Liver (tissue), 8 donors: ENCODE measurements at regions not wholly inside any gene's neighbourhood (a gene's known extent, or its start where the extent isn't known, plus 50 kb on each side); places are given as distances from the start of the nearest gene placed in this dataset.

Experiments used
- DNase-seq: peaks from one replicate; pipeline ENCODE4 v3.0.0-alpha.2; 2017; ENCODE audit warnings: low spot score
- H3K27ac ChIP-seq, 2 donors: one replicate each; pipeline ENCODE4 v1.7.0; 2013; ENCODE audit warnings: inconsistent platforms in 2 of 2, low read length in 2 of 2, control low read depth in 1 of 2, low read depth in 1 of 2, mild to moderate bottlenecking in 1 of 2
- H3K27me3 ChIP-seq, 4 donors: one replicate each; pipeline versions ENCODE4 v1.6.1 to v1.7.0; 2013; ENCODE audit warnings: low read length in 3 of 4, inconsistent platforms in 1 of 4, mild to moderate bottlenecking in 1 of 4, moderate library complexity in 1 of 4; ENCODE audit not compliant: control insufficient read depth in 4 of 4, insufficient read depth in 4 of 4
- H3K36me3 ChIP-seq, 4 donors: one replicate each; pipeline versions ENCODE4 v1.6.1 to v1.7.0; 2013; ENCODE audit warnings: low read length in 3 of 4, mild to moderate bottlenecking in 3 of 4, low read depth in 1 of 4, moderate library complexity in 1 of 4; ENCODE audit not compliant: control insufficient read depth in 4 of 4, insufficient read depth in 3 of 4
- H3K4me1 ChIP-seq, 4 donors: one replicate each; pipeline versions ENCODE4 v1.6.1 to v1.7.0; 2013; ENCODE audit warnings: low read length in 3 of 4, mild to moderate bottlenecking in 3 of 4, moderate library complexity in 1 of 4; ENCODE audit not compliant: control insufficient read depth in 4 of 4, insufficient read depth in 4 of 4
- H3K4me3 ChIP-seq, 3 donors: one replicate each; pipeline versions ENCODE4 v1.6.1 to v1.7.0; 2013; ENCODE audit warnings: low read length in 3 of 3, control low read depth in 1 of 3, low read depth in 1 of 3, mild to moderate bottlenecking in 1 of 3
- H3K9ac ChIP-seq, 2 donors: one replicate each; pipeline ENCODE4 v1.7.0; 2013; ENCODE audit warnings: low read length in 2 of 2, mild to moderate bottlenecking in 2 of 2, moderate library complexity in 2 of 2, control low read depth in 1 of 2, low read depth in 1 of 2
- H3K9me3 ChIP-seq, 4 donors: one replicate each; pipeline versions ENCODE4 v1.6.1 to v1.7.0; 2013; ENCODE audit warnings: low read length in 3 of 4; ENCODE audit not compliant: control insufficient read depth in 4 of 4
- CTCF ChIP-seq: fragments of 150-350 bp; IDR thresholded peaks from 2 replicates; pipeline ENCODE4 v1.5.1; 2017; ENCODE audit warnings: improper control_type of control experiment, low read depth, low read length; ENCODE audit not compliant: missing input control
- EGR1 ChIP-seq, 2 donors: IDR thresholded peaks; 2 replicates each; pipeline ENCODE4 v1.6.1; 2016 to 2018; ENCODE audit warnings: antibody characterized with exemption in 2 of 2, low read depth in 2 of 2
- FOXA2 ChIP-seq: IDR thresholded peaks from 2 replicates; pipeline ENCODE4 v1.6.1; 2016; ENCODE audit warnings: antibody characterized with exemption
- GABPA ChIP-seq, 2 donors: IDR thresholded peaks in 1 of 2; conservative IDR thresholded peaks in 1 of 2; 2 replicates each; pipeline ENCODE4 v1.6.1; 2016; ENCODE audit warnings: antibody characterized with exemption in 2 of 2, mild to moderate bottlenecking in 1 of 2, moderate library complexity in 1 of 2
- JUND ChIP-seq, 2 donors: IDR thresholded peaks; 2 replicates each; pipeline ENCODE4 v1.6.1; 2016; ENCODE audit warnings: antibody characterized with exemption in 2 of 2
- NR2F2 ChIP-seq: IDR thresholded peaks from 2 replicates; pipeline ENCODE4 v1.6.1; 2016; ENCODE audit warnings: antibody characterized with exemption
- RXRA ChIP-seq, 2 donors: IDR thresholded peaks; 2 replicates each; pipeline ENCODE4 v1.6.1; 2017 to 2018; ENCODE audit warnings: antibody characterized with exemption in 2 of 2, mild to moderate bottlenecking in 1 of 2
- SP1 ChIP-seq: IDR thresholded peaks from 2 replicates; pipeline ENCODE4 v1.6.1; 2018; ENCODE audit warnings: antibody characterized with exemption, mild to moderate bottlenecking
- TAF1 ChIP-seq: conservative IDR thresholded peaks from 2 replicates; pipeline ENCODE4 v1.6.1; 2016; ENCODE audit warnings: antibody characterized with exemption, mild to moderate bottlenecking
- YY1 ChIP-seq: IDR thresholded peaks from 2 replicates; pipeline ENCODE4 v1.6.1; 2016; ENCODE audit warnings: antibody characterized with exemption, mild to moderate bottlenecking
- ZBTB33 ChIP-seq: IDR thresholded peaks from 2 replicates; pipeline ENCODE4 v1.6.1; 2016; ENCODE audit warnings: antibody characterized with exemption
- WGBS: extraction: QIAGEN DNeasy Blood & Tissue Kit; methylation state at CpG from one replicate; pipeline ENCODE4 v1.1.7; 2013; 5-methylcytosine and 5-hydroxymethylcytosine counted together
- TF ChIP-seq, protein P1 (sequence below): IDR thresholded peaks from 2 replicates; pipeline ENCODE4 v1.6.1; 2016; ENCODE audit warnings: antibody characterized with exemption
- donor health status: healthy.
- donor health status: healthy.
- donor health status: healthy.
- donor health status: healthy.
- donor health status: healthy.

GRCh38 chr21:35754583-35754982 lies 305.7 kb downstream of the SETD4 start:
- no peak overlapping the region for H3K27ac ChIP-seq
- no peak overlapping the region for H3K4me3 ChIP-seq
- 90% methylated on average over 2 of the region's 2 CpGs for WGBS
- H3K27me3 ChIP-seq = peaks cover 0 to 3% (median 0%) of the 10 kb centered on the region in 4 donors
- H3K4me1 ChIP-seq = no peaks in the 10 kb centered on the region
- no peak overlapping the region for H3K9ac ChIP-seq
- H3K36me3 ChIP-seq = no peaks in the 10 kb centered on the region
- DNase-seq = no peak
- TF ChIP-seq GABPA (IDR thresholded peaks at IDR 0.05 in 1 of 2, conservative IDR thresholded peaks at IDR 0.05 in 1 of 2) (no peak), YY1 (no peak), EGR1 (IDR thresholded peaks at IDR 0.05; ENCODE audit: low read depth in 2 of 2) (no peak), SP1 (no peak)
- peaks cover 0 to 6% (median 0%) of the 10 kb centered on the region in 4 donors for H3K9me3 ChIP-seq

DNA sequence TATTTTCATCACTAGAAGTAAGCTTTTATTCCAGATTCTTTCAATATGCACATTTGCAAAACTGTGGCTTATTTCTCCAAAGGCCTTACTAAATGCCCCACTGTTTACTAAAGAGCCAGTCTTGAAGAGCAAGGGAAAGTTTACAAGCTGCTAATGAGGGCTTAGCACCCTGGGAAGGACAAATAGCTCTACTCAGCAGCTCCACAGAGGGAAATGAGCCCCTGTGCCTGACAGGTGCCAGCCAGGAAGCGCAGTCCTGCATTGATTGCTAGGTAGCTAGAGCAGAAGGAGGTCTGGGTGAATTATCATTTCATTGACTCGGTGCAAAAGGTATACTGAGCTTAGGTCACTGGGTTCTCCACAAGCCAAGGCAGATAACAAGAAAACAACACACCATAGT lies 307.0 kb downstream of the SETD4 start:
- H3K27me3 ChIP-seq = peaks cover 0 to 3% (median 0%) of the 10 kb centered on the region in 4 donors
- H3K9me3 ChIP-seq = peaks cover 0 to 6% (median 0%) of the 10 kb centered on the region in 4 donors
- H3K27ac ChIP-seq = no peak overlapping the region
- H3K4me1 ChIP-seq = no peaks in the 10 kb centered on the region
- 66% methylated on average over 2 of the region's 2 CpGs for WGBS
- no peak overlapping the region for H3K4me3 ChIP-seq
- no peak for DNase-seq
- no peak overlapping the region for H3K9ac ChIP-seq
- no peaks in the 10 kb centered on the region for H3K36me3 ChIP-seq
- TF ChIP-seq RXRA (IDR thresholded peaks at IDR 0.05) (no peak), FOXA2 (no peak), ZBTB33 (no peak), GABPA (IDR thresholded peaks at IDR 0.05 in 1 of 2, conservative IDR thresholded peaks at IDR 0.05 in 1 of 2) (no peak), JUND (IDR thresholded peaks at IDR 0.05) (no peak), NR2F2 (no peak), CTCF (no peak), TAF1 (no peak)
- TF ChIP-seq, protein P1, sequence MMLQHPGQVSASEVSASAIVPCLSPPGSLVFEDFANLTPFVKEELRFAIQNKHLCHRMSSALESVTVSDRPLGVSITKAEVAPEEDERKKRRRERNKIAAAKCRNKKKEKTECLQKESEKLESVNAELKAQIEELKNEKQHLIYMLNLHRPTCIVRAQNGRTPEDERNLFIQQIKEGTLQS = no peak

GRCh38 chr21:35751171-35751570 lies 309.2 kb downstream of the SETD4 start:
- DNase-seq = no peak
- no peaks in the 10 kb centered on the region for H3K4me1 ChIP-seq
- no peak overlapping the region for H3K27ac ChIP-seq
- H3K36me3 ChIP-seq = no peaks in the 10 kb centered on the region
- no peak overlapping the region for H3K9ac ChIP-seq
- no peak for TF ChIP-seq FOXA2
- peaks cover 0 to 6% (median 0%) of the 10 kb centered on the region in 4 donors for H3K9me3 ChIP-seq
- peaks cover 0 to 3% (median 1%) of the 10 kb centered on the region in 4 donors for H3K27me3 ChIP-seq
- H3K4me3 ChIP-seq = no peak overlapping the region
